Suprapubic skin (tissue), 3 donors: ENCODE measurements at regions not wholly inside any gene's neighbourhood (a gene's known extent, or its start where the extent isn't known, plus 50 kb on each side); places are given as distances from the start of the nearest gene placed in this dataset.

Experiments used
- CTCF ChIP-seq, 2 donors: fragments of 200-600 bp in 1 of 2; fragments of 450-650 bp in 1 of 2; sonication (generic) in 1 of 2; IDR thresholded peaks; one replicate each; pipeline ENCODE4 v1.5.1; 2016 to 2019; ENCODE audit warnings: antibody characterized with exemption in 2 of 2, mild to moderate bottlenecking in 1 of 2, moderate library complexity in 1 of 2
- POLR2A ChIP-seq, 2 donors: fragments of 450-650 bp; IDR thresholded peaks; one replicate each; pipeline ENCODE4 v1.6.1; 2017; ENCODE audit warnings: antibody characterized with exemption in 2 of 2, mild to moderate bottlenecking in 2 of 2, moderate library complexity in 2 of 2

GRCh38 chr12:105499205-105499604 is 168.7 kb downstream of the C12orf75 start:
- TF ChIP-seq POLR2A (IDR thresholded peaks at IDR 0.05) (no peak), CTCF (IDR thresholded peaks at IDR 0.05) (no peak)
